Panc1 (cell line): ENCODE measurements at regions not wholly inside any gene's neighbourhood (a gene's known extent, or its start where the extent isn't known, plus 50 kb on each side); places are given as distances from the start of the nearest gene placed in this dataset.

ENCODE experiments used
- ATAC-seq: fragments of 200-7000 bp; cut with Tn5 transposase; 2 replicates; pipeline ENCODE4 v1.9.1; 2020; ENCODE audit warnings: mild to moderate bottlenecking, moderate library complexity
- BruUV-seq: library from RNA; stranded (reverse); fragments of 400-500 nt; replicated peaks from 2 replicates; lab custom pipeline; 2021; lab: Mats Ljungman, UMichigan
- CTCF ChIA-PET: fragments of 300-600 bp; sonication (Branson Sonifier 250); formaldehyde crosslinking; loops from one replicate; lab custom pipeline; 2022; ENCODE audit warnings: antibody characterized with exemption; lab: Charles Lee
- POLR2A ChIA-PET: fragments of 300-600 bp; sonication (Branson Sonifier 250); formaldehyde crosslinking; loops from one replicate; lab custom pipeline; 2022; ENCODE audit warnings: antibody characterized with exemption; lab: Charles Lee
- DNase-seq: peaks from one replicate; pipeline ENCODE4 v3.0.0-alpha.2; 2010; ENCODE audit warnings: low read depth, low spot score
- H3K27ac ChIP-seq: 2 replicates; pipeline ENCODE4 v1.5.1; 2011; ENCODE audit warnings: mild to moderate bottlenecking, low read length, inconsistent platforms
- H3K27me3 ChIP-seq: fragments of 200-500 bp; sonication (Bioruptor generic); 2 replicates; pipeline ENCODE4 v1.6.0; 2014; ENCODE audit warnings: low read length, inconsistent platforms; ENCODE audit not compliant: control insufficient read depth, insufficient read depth
- H3K36me3 ChIP-seq: fragments of 200-500 bp; sonication (Bioruptor generic); 2 replicates; pipeline ENCODE4 v1.5.1; 2014; ENCODE audit warnings: inconsistent platforms, mild to moderate bottlenecking, low read length, moderate library complexity; ENCODE audit not compliant: control insufficient read depth, insufficient read depth
- H3K4me1 ChIP-seq: 2 replicates; pipeline ENCODE4 v1.5.1; 2011; ENCODE audit warnings: inconsistent platforms, mild to moderate bottlenecking, low read length, moderate library complexity; ENCODE audit not compliant: control insufficient read depth, insufficient read depth
- H3K4me3 ChIP-seq, 2 experiments: 2 replicates each; pipeline ENCODE4 v1.5.1; 2011 to 2012; ENCODE audit warnings: low read depth in 2 of 2, low read length in 2 of 2, mild to moderate bottlenecking in 2 of 2, inconsistent platforms in 1 of 2, moderate library complexity in 1 of 2
- H3K9me3 ChIP-seq: fragments of 200-500 bp; sonication (Bioruptor generic); 2 replicates; pipeline ENCODE4 v1.5.1; 2014; ENCODE audit warnings: low read depth, mild to moderate bottlenecking, inconsistent platforms, low read length, moderate library complexity; ENCODE audit not compliant: control insufficient read depth, insufficient read depth
- CTCF ChIP-seq: fragments of 450-650 bp; IDR thresholded peaks from 2 replicates; pipeline ENCODE4 v1.5.1; 2017; ENCODE audit warnings: mild to moderate bottlenecking
- POLR2AphosphoS5 ChIP-seq: IDR thresholded peaks from 2 replicates; pipeline ENCODE4 v1.6.1; 2012; ENCODE audit warnings: mild to moderate bottlenecking, low read depth, low read length, moderate library complexity
- REST ChIP-seq, 2 experiments: IDR thresholded peaks; 2 replicates each; pipeline ENCODE4 v1.6.1; 2011 to 2012; ENCODE audit warnings: low read depth in 2 of 2, control low read depth in 1 of 2, low read length in 1 of 2, mild to moderate bottlenecking in 1 of 2, moderate library complexity in 1 of 2; ENCODE audit not compliant: insufficient read depth in 1 of 2
- SIN3A ChIP-seq: IDR thresholded peaks from 2 replicates; pipeline ENCODE4 v1.6.1; 2012; ENCODE audit warnings: low read depth, mild to moderate bottlenecking, low read length, moderate library complexity, borderline replicate concordance; ENCODE audit not compliant: insufficient read depth
- TCF7L2 ChIP-seq: IDR thresholded peaks from 2 replicates; pipeline ENCODE4 v1.6.1; 2011; ENCODE audit warnings: mild to moderate bottlenecking, low read depth, low read length, inconsistent platforms
- in situ Hi-C: cut with HindIII; loops from 2 replicates; pipeline ENCODE4 v1.10.0; 2016; ENCODE audit warnings: low sequenced_read_pairs, low pct_unique_long_range_greater_than_20kb
- intact Hi-C: fragments of 100-400 bp; cut with micrococcal nuclease; formaldehyde crosslinking; loops from one replicate; pipeline ENCODE4 v1.10.0; 2022; ENCODE audit not compliant: unreplicated experiment

GRCh38 chr6:6940031-6941025 is 167.4 kb upstream of the RREB1 start:
- BruUV-seq, result no TSS peak
- H3K27me3 ChIP-seq, result no peaks in the 10 kb centered on the region
- intact Hi-C loops (no loop called here), in situ Hi-C loops (no loop called here)
- DNase-seq (no peak), ATAC-seq (no peak)
- H3K9me3 ChIP-seq, result no peaks in the 10 kb centered on the region
- TF ChIP-seq TCF7L2, result no peak
- TF ChIP-seq CTCF, result no peak
- no peak for TF ChIP-seq REST (IDR thresholded peaks at IDR 0.05; ENCODE audit: insufficient read depth in 1 of 2, low read depth in 2 of 2, low read length in 1 of 2)
- no peak for TF ChIP-seq SIN3A
- no peak for TF ChIP-seq POLR2AphosphoS5
- H3K4me1 ChIP-seq, result no peaks in the 10 kb centered on the region
- ChIA-PET POLR2A (interaction anchor here (0.5 kb wide), 1 partner anchor 1937 kb away, joined by 4 read pairs; the partner anchor contains the start of gene RPP40), CTCF (no interaction called here)
- H3K27ac ChIP-seq, result no peak overlapping the region
- H3K36me3 ChIP-seq, result no peaks in the 10 kb centered on the region
- no peak overlapping the region for H3K4me3 ChIP-seq

- H3K27me3 ChIP-seq, result no peaks in the 10 kb centered on the region
- no TSS peak for BruUV-seq
Measured at GRCh38 chr6:6941201-6941600, 166.6 kb upstream of the RREB1 start.

More at GRCh38 chr6:6941201-6941600, 166.6 kb upstream of the RREB1 start:
- intact Hi-C loops (no loop called here), in situ Hi-C loops (no loop called here)
- H3K36me3 ChIP-seq, result no peaks in the 10 kb centered on the region
- H3K4me3 ChIP-seq, result no peak overlapping the region
- no peak overlapping the region for H3K27ac ChIP-seq
- no peaks in the 10 kb centered on the region for H3K4me1 ChIP-seq
- ChIA-PET CTCF (no interaction called here), POLR2A (no interaction called here)
- DNase-seq (no peak), ATAC-seq (no peak)
- TF ChIP-seq TCF7L2 (no peak), CTCF (no peak), REST (IDR thresholded peaks at IDR 0.05; ENCODE audit: insufficient read depth in 1 of 2, low read depth in 2 of 2, low read length in 1 of 2) (no peak), SIN3A (no peak), POLR2AphosphoS5 (no peak)
- no peaks in the 10 kb centered on the region for H3K9me3 ChIP-seq
